Naive thymus-derived CD4-positive, alpha-beta T cell (primary cell): ENCODE measurements at regions not wholly inside any gene's neighbourhood (a gene's known extent, or its start where the extent isn't known, plus 50 kb on each side); places are given as distances from the start of the nearest gene placed in this dataset.
A peak's percentile ranks its signal among the peaks of the same experiment; 100 is the strongest.

Experiments used
- ATAC-seq: fragments of 150-1000 bp; cut with Tn5 transposase; 2 replicates; pipeline ENCODE4 v1.10.0; 2021; ENCODE audit warnings: mild to moderate bottlenecking, moderate library complexity
- CTCF ChIA-PET: fragments of 350-600 bp; sonication (Branson Sonifier 250); formaldehyde crosslinking; loops from one replicate; lab custom pipeline; 2021; ENCODE audit warnings: antibody characterized with exemption; lab: Charles Lee
- POLR2A ChIA-PET: fragments of 350-600 bp; sonication (Branson Sonifier 250); formaldehyde crosslinking; loops from one replicate; lab custom pipeline; 2021; ENCODE audit warnings: antibody characterized with exemption, inconsistent platforms; lab: Charles Lee
- DNase-seq, 9 donors: peaks; one replicate each; pipeline versions ENCODE4 v3.0.0 to v3.0.0-alpha.2; 2020 to 2022; ENCODE audit warnings: mixed read lengths in 1 of 9
- H3K27ac ChIP-seq: one replicate; pipeline ENCODE4 v1.7.0; 2013; ENCODE audit warnings: mild to moderate bottlenecking, low read depth, low read length, moderate library complexity
- H3K27me3 ChIP-seq, 2 donors: one replicate each; pipeline ENCODE4 v1.7.0; 2013; ENCODE audit warnings: low read length in 2 of 2, mild to moderate bottlenecking in 2 of 2, moderate library complexity in 2 of 2; ENCODE audit not compliant: control insufficient read depth in 2 of 2, insufficient read depth in 2 of 2
- H3K36me3 ChIP-seq, 3 experiments: 1 replicate in 2 of 3; 2 replicates in 1 of 3; pipeline ENCODE4 v1.7.0; 2013; ENCODE audit warnings: low read length in 3 of 3, mild to moderate bottlenecking in 3 of 3, moderate library complexity in 1 of 3; ENCODE audit not compliant: insufficient read depth in 3 of 3, control insufficient read depth in 2 of 3
- H3K4me1 ChIP-seq, 2 donors: one replicate each; pipeline ENCODE4 v1.7.0; 2013; ENCODE audit warnings: low read length in 2 of 2, mild to moderate bottlenecking in 2 of 2, moderate library complexity in 1 of 2; ENCODE audit not compliant: control insufficient read depth in 2 of 2, insufficient read depth in 2 of 2
- H3K4me3 ChIP-seq: 2 replicates; pipeline ENCODE4 v1.7.0; 2013; ENCODE audit warnings: mild to moderate bottlenecking, low read length
- H3K9me3 ChIP-seq, 3 experiments: 1 replicate in 2 of 3; 2 replicates in 1 of 3; pipeline ENCODE4 v1.7.0; 2013; ENCODE audit warnings: low read length in 3 of 3; ENCODE audit not compliant: control insufficient read depth in 2 of 3
- H3K27ac Mint-ChIP-seq, 9 donors: one replicate each; pipeline ENCODE4 v1.8.0; 2020 to 2022; ENCODE audit warnings: mixed read lengths in 9 of 9, mild to moderate bottlenecking in 8 of 9, moderate library complexity in 5 of 9, inconsistent platforms in 2 of 9
- H3K27me3 Mint-ChIP-seq, 5 donors: one replicate each; pipeline ENCODE4 v1.8.0; 2021 to 2022; ENCODE audit warnings: mixed read lengths in 5 of 5, mild to moderate bottlenecking in 1 of 5
- H3K36me3 Mint-ChIP-seq, 5 donors: one replicate each; pipeline ENCODE4 v1.8.0; 2020 to 2022; ENCODE audit warnings: mixed read lengths in 5 of 5, mild to moderate bottlenecking in 3 of 5, inconsistent platforms in 1 of 5
- H3K4me1 Mint-ChIP-seq, 7 donors: one replicate each; pipeline ENCODE4 v1.8.0; 2020 to 2022; ENCODE audit warnings: mixed read lengths in 7 of 7, mild to moderate bottlenecking in 3 of 7, inconsistent platforms in 1 of 7
- H3K4me3 Mint-ChIP-seq, 10 donors: one replicate each; pipeline ENCODE4 v1.8.0; 2020 to 2022; ENCODE audit warnings: mild to moderate bottlenecking in 10 of 10, mixed read lengths in 10 of 10, moderate library complexity in 6 of 10, inconsistent platforms in 2 of 10
- H3K9me3 Mint-ChIP-seq, 11 donors: one replicate each; pipeline ENCODE4 v1.8.0; 2020 to 2022; ENCODE audit warnings: mixed read lengths in 11 of 11, mild to moderate bottlenecking in 4 of 11, inconsistent platforms in 1 of 11, moderate library complexity in 1 of 11
- intact Hi-C, 2 donors: fragments of 100-400 bp; cut with micrococcal nuclease; formaldehyde crosslinking; loops; one replicate each; pipeline ENCODE4 v1.15.1; 2023

DNA sequence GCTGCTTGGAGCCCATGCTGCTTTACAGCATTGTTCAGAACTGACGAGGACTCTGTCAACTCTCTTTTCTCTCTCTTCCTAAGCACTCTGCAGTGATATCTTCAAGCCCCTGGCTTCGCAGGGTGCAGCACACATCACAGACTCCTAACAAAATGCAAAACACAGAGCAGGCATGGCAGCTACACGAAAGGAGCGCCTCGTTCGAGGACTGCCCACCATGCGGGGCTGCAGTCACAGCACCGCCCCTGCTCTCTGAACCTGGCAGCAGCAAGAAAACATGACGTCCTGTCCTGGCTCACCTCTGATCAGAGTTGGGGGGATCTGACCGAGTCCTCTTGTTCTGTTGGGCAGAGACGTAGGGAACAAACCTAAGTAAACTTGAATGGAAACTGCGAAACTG is 281.7 kb downstream of the CDH26 start:
- intact Hi-C loops = no loop called here
- H3K27ac Mint-ChIP-seq = no peak overlapping the region
- Histone ChIP-seq H3K27me3 (no peaks in the 10 kb centered on the region), H3K36me3 (no peaks in the 10 kb centered on the region), H3K27ac (no peak overlapping the region), H3K4me3 (no peak overlapping the region), H3K4me1 (no peaks in the 10 kb centered on the region), H3K9me3 (no peaks in the 10 kb centered on the region)
- no peaks in the 10 kb centered on the region for H3K36me3 Mint-ChIP-seq
- peaks cover 1 to 44% (median 5%) of the 10 kb centered on the region in 5 donors for H3K27me3 Mint-ChIP-seq
- POLR2A ChIA-PET = no interaction called here
- CTCF ChIA-PET = no interaction called here
- ATAC-seq (no peak), DNase-seq (no peak)
- H3K4me1 Mint-ChIP-seq = peaks cover 0 to 2% (median 0%) of the 10 kb centered on the region in 7 donors
- H3K4me3 Mint-ChIP-seq = no peak overlapping the region
- no peaks in the 10 kb centered on the region for H3K9me3 Mint-ChIP-seq

GRCh38 chr20:60240415-60240814 is 282.2 kb downstream of the CDH26 start:
- no peak overlapping the region for H3K27ac Mint-ChIP-seq
- DNase-seq = no peak
- no peaks in the 10 kb centered on the region for H3K36me3 Mint-ChIP-seq
- no peak overlapping the region for H3K4me3 Mint-ChIP-seq
- peaks cover 1 to 39% (median 5%) of the 10 kb centered on the region in 5 donors for H3K27me3 Mint-ChIP-seq
- no peak overlapping the region for H3K4me3 ChIP-seq
- no peaks in the 10 kb centered on the region for H3K9me3 Mint-ChIP-seq
- no peaks in the 10 kb centered on the region for H3K36me3 ChIP-seq
- no peak for ATAC-seq
- no peaks in the 10 kb centered on the region for H3K4me1 ChIP-seq
- POLR2A ChIA-PET = no interaction called here
- CTCF ChIA-PET = no interaction called here
- intact Hi-C loops = no loop called here
- H3K27me3 ChIP-seq = no peaks in the 10 kb centered on the region
- H3K9me3 ChIP-seq = no peaks in the 10 kb centered on the region
- H3K4me1 Mint-ChIP-seq = peaks cover 0 to 2% (median 0%) of the 10 kb centered on the region in 7 donors
- H3K27ac ChIP-seq = no peak overlapping the region

DNA sequence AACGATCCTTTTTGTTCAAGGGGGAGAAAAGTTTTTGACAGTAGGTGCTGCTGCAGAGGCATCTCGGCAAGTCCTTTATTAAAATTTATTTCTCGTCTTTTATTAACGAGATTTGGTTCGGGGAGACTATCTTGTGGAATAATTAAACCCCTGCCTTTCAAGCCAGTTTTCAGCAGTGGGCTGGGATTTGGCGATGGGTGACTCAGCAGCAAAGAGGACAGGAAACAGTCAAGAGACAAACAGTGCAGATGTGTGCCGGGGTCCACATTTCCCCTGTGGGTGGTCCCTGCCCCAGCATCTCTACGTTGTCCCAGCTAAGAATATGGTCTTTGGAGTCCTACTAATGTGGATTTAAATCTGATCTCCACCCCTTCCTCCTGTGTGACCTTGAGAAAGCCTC is 282.8 kb downstream of the CDH26 start:
- Mint-ChIP-seq H3K4me1 (peaks cover 0 to 2% (median 0%) of the 10 kb centered on the region in 7 donors), H3K27ac (no peak overlapping the region), H3K27me3 (peaks cover under 1 to 33% (median 5%) of the 10 kb centered on the region in 5 donors), H3K4me3 (no peak overlapping the region), H3K9me3 (no peaks in the 10 kb centered on the region), H3K36me3 (no peaks in the 10 kb centered on the region)
- ChIA-PET CTCF (no interaction called here), POLR2A (no interaction called here)
- Histone ChIP-seq H3K9me3 (no peaks in the 10 kb centered on the region), H3K27me3 (no peaks in the 10 kb centered on the region), H3K4me1 (no peaks in the 10 kb centered on the region), H3K27ac (no peak overlapping the region), H3K4me3 (no peak overlapping the region), H3K36me3 (no peaks in the 10 kb centered on the region)
- intact Hi-C loops = no loop called here
- ATAC-seq (no peak), DNase-seq (no peak)

GRCh38 chr20:60242836-60243505 is 284.7 kb downstream of the CDH26 start:
- no peaks in the 10 kb centered on the region for H3K36me3 ChIP-seq
- no peak overlapping the region for H3K27ac ChIP-seq
- intact Hi-C loops = no loop called here
- Mint-ChIP-seq H3K4me1 (peaks cover 0 to 2% (median 0%) of the 10 kb centered on the region in 7 donors), H3K9me3 (no peaks in the 10 kb centered on the region), H3K27ac (peak overlapping the region in 1 of 9 donors; percentile 37), H3K27me3 (peaks cover 0 to 21% (median 4%) of the 10 kb centered on the region in 5 donors), H3K36me3 (no peaks in the 10 kb centered on the region), H3K4me3 (no peak overlapping the region)
- ATAC-seq = no peak
- no peak for DNase-seq
- H3K4me3 ChIP-seq = no peak overlapping the region
- H3K4me1 ChIP-seq = no peaks in the 10 kb centered on the region
- CTCF ChIA-PET = no interaction called here
- POLR2A ChIA-PET = no interaction called here
- H3K9me3 ChIP-seq = no peaks in the 10 kb centered on the region
- no peaks in the 10 kb centered on the region for H3K27me3 ChIP-seq

GRCh38 chr20:60244373-60245146 is 286.3 kb downstream of the CDH26 start:
- H3K27ac Mint-ChIP-seq = no peak overlapping the region
- ChIA-PET CTCF (no interaction called here), POLR2A (no interaction called here)
- Histone ChIP-seq H3K36me3 (no peaks in the 10 kb centered on the region), H3K9me3 (no peaks in the 10 kb centered on the region), H3K4me3 (no peak overlapping the region), H3K27ac (no peak overlapping the region), H3K27me3 (no peaks in the 10 kb centered on the region), H3K4me1 (no peaks in the 10 kb centered on the region)
- H3K9me3 Mint-ChIP-seq = no peaks in the 10 kb centered on the region
- H3K36me3 Mint-ChIP-seq = no peaks in the 10 kb centered on the region
- H3K27me3 Mint-ChIP-seq = peaks cover 0 to 8% (median 0%) of the 10 kb centered on the region in 5 donors
- DNase-seq = no peak
- no peaks in the 10 kb centered on the region for H3K4me1 Mint-ChIP-seq
- peak overlapping the region in 1 of 10 donors; percentile 4 for H3K4me3 Mint-ChIP-seq
- intact Hi-C loops = no loop called here
- no peak for ATAC-seq

GRCh38 chr20:60246751-60247150 is 288.5 kb downstream of the CDH26 start:
- H3K4me1 ChIP-seq = no peaks in the 10 kb centered on the region
- Mint-ChIP-seq H3K9me3 (no peaks in the 10 kb centered on the region), H3K36me3 (no peaks in the 10 kb centered on the region), H3K27ac (no peak overlapping the region), H3K4me3 (no peak overlapping the region), H3K27me3 (peaks cover 0 to 15% (median 0%) of the 10 kb centered on the region in 5 donors), H3K4me1 (no peaks in the 10 kb centered on the region)
- H3K36me3 ChIP-seq = no peaks in the 10 kb centered on the region
- H3K27me3 ChIP-seq = no peaks in the 10 kb centered on the region
- CTCF ChIA-PET = interaction anchor here (0.6 kb wide), 1 partner anchor 861 kb away, joined by 4 read pairs; no protein-coding TSS in a partner anchor
- DNase-seq = no peak
- POLR2A ChIA-PET = no interaction called here
- no peaks in the 10 kb centered on the region for H3K9me3 ChIP-seq
- H3K4me3 ChIP-seq = no peak overlapping the region
- no peak for ATAC-seq
- intact Hi-C loops = no loop called here
- H3K27ac ChIP-seq = no peak overlapping the region
